ENCODE measurements at regions not wholly inside any gene's neighbourhood (a gene's known extent, or its start where the extent isn't known, plus 50 kb on each side); places are given as distances from the start of the nearest gene placed in this dataset.

DNA sequence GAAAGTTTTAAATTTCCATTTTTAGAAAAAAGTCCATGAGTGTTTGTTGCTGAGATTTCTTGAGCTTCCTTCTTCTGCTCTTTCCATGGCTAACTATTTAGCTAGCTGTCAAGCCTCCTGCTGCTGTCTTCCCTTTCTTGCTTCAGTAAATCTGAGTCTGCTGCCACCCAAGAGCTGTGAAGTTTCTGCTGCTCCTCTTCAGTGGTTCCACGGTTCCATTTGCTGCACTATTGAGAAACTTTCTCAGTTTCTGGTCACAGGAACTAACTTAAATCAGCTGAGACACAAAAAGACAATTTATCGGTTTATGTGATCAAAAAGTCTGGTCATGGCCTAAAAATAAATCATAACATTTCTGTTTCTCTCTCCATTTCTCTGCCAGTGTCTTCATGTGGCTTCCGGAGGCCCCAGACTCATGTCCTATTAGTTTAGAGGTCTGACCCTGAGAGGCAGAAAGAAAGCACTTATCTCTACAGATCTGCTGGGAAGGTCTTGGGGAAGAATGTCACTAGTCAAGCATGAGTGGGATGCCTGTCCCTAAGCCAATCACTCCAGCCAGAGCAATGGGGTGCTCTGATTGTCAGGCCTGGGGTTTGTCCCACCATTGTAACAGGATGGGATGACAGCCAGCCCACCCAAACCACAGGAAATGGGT, 73.0 kb upstream of the ARL4C start:
- intact Hi-C loops (cut with DNase I; ENCODE audit: low total_unique reads), result no loop called here
- no peak for DNase-seq (ENCODE audit: low spot score in 2 of 2)
- WGBS, 2 donors, result 75% methylated on average over 3 of the region's 3 CpGs
- no peak overlapping the region for H3K4me3 ChIP-seq (ENCODE audit: low read depth, poor library complexity, severe bottlenecking)
- TF ChIP-seq POLR2A (IDR thresholded peaks at IDR 0.05), result no peak
- TF ChIP-seq, protein P1, sequence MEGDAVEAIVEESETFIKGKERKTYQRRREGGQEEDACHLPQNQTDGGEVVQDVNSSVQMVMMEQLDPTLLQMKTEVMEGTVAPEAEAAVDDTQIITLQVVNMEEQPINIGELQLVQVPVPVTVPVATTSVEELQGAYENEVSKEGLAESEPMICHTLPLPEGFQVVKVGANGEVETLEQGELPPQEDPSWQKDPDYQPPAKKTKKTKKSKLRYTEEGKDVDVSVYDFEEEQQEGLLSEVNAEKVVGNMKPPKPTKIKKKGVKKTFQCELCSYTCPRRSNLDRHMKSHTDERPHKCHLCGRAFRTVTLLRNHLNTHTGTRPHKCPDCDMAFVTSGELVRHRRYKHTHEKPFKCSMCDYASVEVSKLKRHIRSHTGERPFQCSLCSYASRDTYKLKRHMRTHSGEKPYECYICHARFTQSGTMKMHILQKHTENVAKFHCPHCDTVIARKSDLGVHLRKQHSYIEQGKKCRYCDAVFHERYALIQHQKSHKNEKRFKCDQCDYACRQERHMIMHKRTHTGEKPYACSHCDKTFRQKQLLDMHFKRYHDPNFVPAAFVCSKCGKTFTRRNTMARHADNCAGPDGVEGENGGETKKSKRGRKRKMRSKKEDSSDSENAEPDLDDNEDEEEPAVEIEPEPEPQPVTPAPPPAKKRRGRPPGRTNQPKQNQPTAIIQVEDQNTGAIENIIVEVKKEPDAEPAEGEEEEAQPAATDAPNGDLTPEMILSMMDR (IDR thresholded peaks at IDR 0.05), result no peak

DNA sequence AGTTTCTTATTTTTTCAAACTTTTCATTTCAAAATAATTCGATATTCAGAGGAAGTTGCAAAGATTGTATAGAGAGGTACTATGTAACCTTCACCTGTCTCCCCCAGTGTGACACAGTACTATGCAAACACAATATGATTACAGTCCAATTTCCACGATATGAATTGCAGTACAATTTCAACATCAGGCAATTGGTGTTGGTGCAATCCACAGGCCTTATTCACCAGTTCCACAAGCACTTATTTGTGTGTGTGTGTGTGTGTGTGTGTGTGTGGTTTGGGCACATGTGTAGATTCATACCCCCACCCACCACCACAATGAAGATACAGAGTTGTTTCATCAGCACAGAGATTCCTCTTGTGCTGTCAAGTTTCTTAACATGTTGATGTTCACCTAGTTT, 69.7 kb upstream of the ARL4C start:
- DNase-seq (ENCODE audit: low spot score in 2 of 2), result no peak
- TF ChIP-seq POLR2A (IDR thresholded peaks at IDR 0.05), result no peak
- TF ChIP-seq, protein P1 (IDR thresholded peaks at IDR 0.05), result no peak
- H3K4me3 ChIP-seq (ENCODE audit: low read depth, poor library complexity, severe bottlenecking), result no peak overlapping the region
- intact Hi-C loops (cut with DNase I; ENCODE audit: low total_unique reads), result no loop called here
- 89 to 94% methylated on average over 2 of the region's 2 CpGs for WGBS, 2 donors

DNA sequence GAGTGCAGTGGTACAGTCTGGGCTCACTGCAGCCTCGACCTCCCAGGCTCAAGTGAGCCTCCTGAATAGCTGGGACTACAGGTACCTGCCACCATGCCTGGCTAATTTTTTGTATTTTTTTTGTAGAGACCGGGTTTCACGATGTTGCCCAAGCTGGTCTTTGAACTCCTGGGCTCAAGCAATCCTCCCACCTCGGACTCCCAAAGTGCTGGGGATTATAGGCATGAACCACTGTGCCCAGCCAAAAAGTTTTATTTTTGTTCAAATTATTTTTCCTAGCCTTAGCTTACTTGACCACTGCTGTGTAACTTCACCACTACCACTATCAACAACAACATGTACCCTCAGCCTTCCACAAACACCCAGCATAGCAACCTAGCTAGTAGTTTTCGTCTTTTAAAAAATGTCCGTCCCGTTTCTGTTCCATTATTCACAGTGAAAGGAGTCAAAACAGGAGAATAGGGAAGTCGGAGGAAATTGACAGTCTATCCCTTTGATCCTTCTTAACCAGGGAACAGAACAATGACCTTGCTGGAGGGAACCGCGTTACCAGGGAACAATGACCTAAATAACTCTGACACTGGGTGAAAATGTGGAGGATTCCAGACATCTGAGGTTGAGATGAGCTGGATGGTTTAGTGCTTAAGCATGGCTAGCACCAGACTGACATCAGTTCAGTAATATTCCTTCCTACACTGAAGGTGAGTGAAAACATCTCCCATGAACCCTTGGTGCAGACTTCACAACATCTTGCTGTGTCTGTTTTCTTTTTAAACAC, 69.2 kb upstream of the ARL4C start:
- TF ChIP-seq, protein P1 (IDR thresholded peaks at IDR 0.05), result no peak
- no peak for TF ChIP-seq POLR2A (IDR thresholded peaks at IDR 0.05)
- intact Hi-C loops (cut with DNase I; ENCODE audit: low total_unique reads), result no loop called here
- WGBS, 2 donors, result 87% methylated on average over 10 of the region's 10 CpGs
- DNase-seq (ENCODE audit: low spot score in 2 of 2), result no peak
- H3K4me3 ChIP-seq (ENCODE audit: low read depth, poor library complexity, severe bottlenecking), result no peak overlapping the region

DNA sequence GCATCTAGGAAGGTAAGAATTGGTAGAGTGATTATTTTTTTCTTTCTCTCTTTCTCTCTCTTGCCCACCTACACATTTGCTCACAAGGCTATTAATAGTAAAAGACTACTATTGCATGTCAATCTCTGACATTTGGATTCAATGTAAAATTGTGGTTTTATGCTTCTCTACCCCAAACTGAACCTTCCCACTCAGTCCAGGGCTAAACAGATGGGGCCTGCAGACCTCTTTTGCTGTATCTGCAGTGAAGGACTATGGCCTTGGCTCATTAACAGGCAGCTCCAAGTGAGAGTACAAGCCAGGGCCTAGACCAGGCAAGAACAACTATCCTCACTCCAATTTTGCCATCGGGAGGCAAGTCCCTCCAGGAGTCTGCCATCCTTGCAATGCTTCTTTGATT, 68.3 kb upstream of the ARL4C start:
- WGBS, 2 donors, result 38 to 77% methylated on average over 1 of the region's 1 CpG
- TF ChIP-seq, protein P1 (IDR thresholded peaks at IDR 0.05), result no peak
- no peak for TF ChIP-seq POLR2A (IDR thresholded peaks at IDR 0.05)
- intact Hi-C loops (cut with DNase I; ENCODE audit: low total_unique reads), result no loop called here

DNA sequence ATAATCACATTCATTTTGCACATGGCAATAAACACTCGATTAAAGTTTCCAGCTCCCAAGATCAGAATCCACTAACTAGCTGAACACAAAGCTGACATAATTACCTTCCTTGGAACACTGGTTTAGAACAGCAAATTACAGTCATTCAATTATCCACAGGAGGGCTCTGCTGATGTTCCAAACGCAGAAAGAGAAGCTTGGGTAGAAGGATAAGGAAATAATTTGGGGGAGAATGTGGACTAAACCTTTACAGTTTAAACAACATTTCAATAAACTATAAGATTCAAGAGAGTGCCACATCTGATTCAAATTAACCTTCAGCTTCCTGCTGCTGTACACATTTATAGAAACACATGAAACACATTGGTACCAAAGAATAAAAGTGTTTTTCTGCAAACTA, 67.8 kb upstream of the ARL4C start:
- no peak overlapping the region for H3K4me3 ChIP-seq (ENCODE audit: low read depth, poor library complexity, severe bottlenecking)
- DNase-seq (ENCODE audit: low spot score in 2 of 2), result no peak
- intact Hi-C loops (cut with DNase I; ENCODE audit: low total_unique reads), result no loop called here
- TF ChIP-seq POLR2A (IDR thresholded peaks at IDR 0.05), result no peak
- TF ChIP-seq, protein P1 (IDR thresholded peaks at IDR 0.05), result no peak
- 30 to 32% methylated on average over 2 of the region's 2 CpGs for WGBS, 2 donors

More for the DNA sequence above, 68.3 kb upstream of the ARL4C start:
- DNase-seq (ENCODE audit: low spot score in 2 of 2), result no peak
- H3K4me3 ChIP-seq (ENCODE audit: low read depth, poor library complexity, severe bottlenecking), result no peak overlapping the region

All from lower leg skin (tissue), 4 donors.